ENCODE measurements at regions not wholly inside any gene's neighbourhood (a gene's known extent, or its start where the extent isn't known, plus 50 kb on each side); places are given as distances from the start of the nearest gene placed in this dataset.
"Not testable (repeated sequence)": the region's sequence is repeated elsewhere in the genome, so short reads cannot be mapped to it uniquely, and the experiment has no call there.

DNA sequence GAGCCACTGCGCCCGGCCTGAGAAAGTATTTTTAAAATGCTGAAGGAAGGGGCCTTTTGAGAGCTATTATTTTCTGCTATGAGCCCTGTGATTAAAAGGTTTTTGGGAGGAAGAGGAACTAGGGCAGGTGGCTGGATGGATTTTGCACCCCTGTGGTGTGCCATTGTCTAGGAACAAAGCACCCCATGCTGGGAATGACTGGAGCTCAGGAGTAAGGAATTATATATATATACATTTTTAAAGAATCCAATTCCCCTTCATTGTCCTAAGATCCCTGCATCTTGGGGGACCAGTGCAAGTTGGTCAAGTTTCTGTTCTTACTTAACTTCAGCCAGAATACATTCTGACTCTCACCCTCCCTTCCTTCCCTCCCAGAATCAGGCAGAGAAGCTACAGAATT is 91.6 kb downstream of the ZNF648 start:
- H3K4me1 ChIP-seq (ENCODE audit: insufficient read depth, low read length): no peaks in the 10 kb centered on the region
- H3K4me3 ChIP-seq (ENCODE audit: insufficient read depth, low read length): no peak overlapping the region
- no peaks in the 10 kb centered on the region for H4K20me1 ChIP-seq (ENCODE audit: insufficient read depth, low read length)
- no peaks in the 10 kb centered on the region for H3K9me3 ChIP-seq (ENCODE audit: low read depth, low read length)
- no peak overlapping the region for H3K4me2 ChIP-seq (ENCODE audit: insufficient read depth, low read length)
- TF ChIP-seq, protein P1, sequence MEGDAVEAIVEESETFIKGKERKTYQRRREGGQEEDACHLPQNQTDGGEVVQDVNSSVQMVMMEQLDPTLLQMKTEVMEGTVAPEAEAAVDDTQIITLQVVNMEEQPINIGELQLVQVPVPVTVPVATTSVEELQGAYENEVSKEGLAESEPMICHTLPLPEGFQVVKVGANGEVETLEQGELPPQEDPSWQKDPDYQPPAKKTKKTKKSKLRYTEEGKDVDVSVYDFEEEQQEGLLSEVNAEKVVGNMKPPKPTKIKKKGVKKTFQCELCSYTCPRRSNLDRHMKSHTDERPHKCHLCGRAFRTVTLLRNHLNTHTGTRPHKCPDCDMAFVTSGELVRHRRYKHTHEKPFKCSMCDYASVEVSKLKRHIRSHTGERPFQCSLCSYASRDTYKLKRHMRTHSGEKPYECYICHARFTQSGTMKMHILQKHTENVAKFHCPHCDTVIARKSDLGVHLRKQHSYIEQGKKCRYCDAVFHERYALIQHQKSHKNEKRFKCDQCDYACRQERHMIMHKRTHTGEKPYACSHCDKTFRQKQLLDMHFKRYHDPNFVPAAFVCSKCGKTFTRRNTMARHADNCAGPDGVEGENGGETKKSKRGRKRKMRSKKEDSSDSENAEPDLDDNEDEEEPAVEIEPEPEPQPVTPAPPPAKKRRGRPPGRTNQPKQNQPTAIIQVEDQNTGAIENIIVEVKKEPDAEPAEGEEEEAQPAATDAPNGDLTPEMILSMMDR (IDR thresholded peaks at IDR 0.05; ENCODE audit: extremely low read depth, low read depth, low read length): no peak
- no peaks in the 10 kb centered on the region for H3K36me3 ChIP-seq (ENCODE audit: insufficient read depth, low read length)
- no peaks in the 10 kb centered on the region for H3K79me2 ChIP-seq (ENCODE audit: insufficient read depth, low read length)
- no peak overlapping the region for H2AFZ ChIP-seq (ENCODE audit: low read length)
- no peak overlapping the region for H3K27ac ChIP-seq (ENCODE audit: low read depth, low read length)
- no peak for DNase-seq (ENCODE audit: insufficient read length, low spot score, missing footprints)
- H3K27me3 ChIP-seq (ENCODE audit: insufficient read depth, low read length): no peaks in the 10 kb centered on the region

DNA sequence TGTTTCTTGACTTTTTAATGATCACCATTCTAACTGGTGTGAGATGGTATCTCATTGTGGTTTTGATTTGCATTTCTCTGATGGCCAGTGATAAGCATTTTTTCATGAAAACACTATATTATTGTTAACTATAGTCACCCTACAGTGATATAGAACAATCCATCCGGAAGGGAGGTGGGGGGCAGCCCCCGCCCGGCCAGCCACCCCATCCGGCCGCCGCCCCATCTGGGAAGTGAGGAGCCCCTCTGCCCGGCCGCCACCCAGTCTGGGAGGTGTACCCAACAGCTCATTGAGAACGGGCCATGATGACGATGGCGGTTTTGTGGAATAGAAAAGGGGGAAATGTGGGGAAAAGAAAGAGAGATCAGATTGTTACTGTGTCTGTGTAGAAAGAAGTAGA is 106.8 kb downstream of the ZNF648 start:
- H2AFZ ChIP-seq (ENCODE audit: low read length); H3K27me3 ChIP-seq (ENCODE audit: insufficient read depth, low read length); H3K9me3 ChIP-seq (ENCODE audit: low read depth, low read length); H4K20me1 ChIP-seq (ENCODE audit: insufficient read depth, low read length); H3K4me3 ChIP-seq (ENCODE audit: insufficient read depth, low read length); DNase-seq (ENCODE audit: insufficient read length, low spot score, missing footprints); H3K4me2 ChIP-seq (ENCODE audit: insufficient read depth, low read length); H3K4me1 ChIP-seq (ENCODE audit: insufficient read depth, low read length); H3K36me3 ChIP-seq (ENCODE audit: insufficient read depth, low read length); H3K79me2 ChIP-seq (ENCODE audit: insufficient read depth, low read length); H3K27ac ChIP-seq (ENCODE audit: low read depth, low read length): not testable (repeated sequence)

DNA sequence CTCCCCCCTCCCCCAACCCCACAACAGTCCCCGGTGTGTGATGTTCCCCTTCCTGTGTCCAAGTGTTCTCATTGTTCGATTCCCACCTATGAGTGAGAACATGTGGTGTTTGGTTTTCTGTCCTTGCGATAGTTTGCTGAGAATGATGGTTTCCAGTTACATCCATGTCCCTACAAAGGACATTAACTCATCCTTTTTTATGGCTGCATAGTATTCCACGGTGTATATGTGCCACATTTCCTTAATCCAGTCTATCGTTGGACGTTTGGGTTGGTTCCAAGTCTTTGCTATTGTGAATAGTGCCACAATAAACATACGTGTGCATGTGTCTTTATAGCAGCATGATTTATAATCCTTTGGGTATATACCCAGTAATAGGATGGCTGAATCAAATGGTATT is 107.3 kb downstream of the ZNF648 start:
- DNase-seq (ENCODE audit: insufficient read length, low spot score, missing footprints); H4K20me1 ChIP-seq (ENCODE audit: insufficient read depth, low read length); H3K4me3 ChIP-seq (ENCODE audit: insufficient read depth, low read length); H3K4me1 ChIP-seq (ENCODE audit: insufficient read depth, low read length); H3K27me3 ChIP-seq (ENCODE audit: insufficient read depth, low read length); H3K27ac ChIP-seq (ENCODE audit: low read depth, low read length); H3K36me3 ChIP-seq (ENCODE audit: insufficient read depth, low read length); H3K79me2 ChIP-seq (ENCODE audit: insufficient read depth, low read length); H3K9me3 ChIP-seq (ENCODE audit: low read depth, low read length); H3K4me2 ChIP-seq (ENCODE audit: insufficient read depth, low read length); H2AFZ ChIP-seq (ENCODE audit: low read length): not testable (repeated sequence)

DNA sequence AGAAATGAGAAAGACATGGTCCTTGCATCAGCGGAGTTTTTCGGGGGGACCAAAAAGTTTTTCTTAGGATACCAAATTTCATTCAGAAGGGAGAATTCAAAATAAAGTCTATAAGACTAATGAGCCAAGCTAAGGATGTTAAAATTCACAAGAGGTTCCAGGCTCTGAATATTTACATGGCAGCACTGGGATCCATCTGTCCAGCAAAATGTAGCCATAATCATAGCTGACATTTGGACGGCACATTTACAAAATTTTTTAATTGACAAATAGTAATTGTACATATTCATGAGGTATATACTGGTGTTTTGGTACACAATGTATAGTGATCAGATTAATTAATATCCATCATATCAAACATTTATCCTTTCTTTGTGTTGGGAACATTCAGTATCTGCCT is 107.9 kb downstream of the ZNF648 start:
- no peak overlapping the region for H3K27ac ChIP-seq (ENCODE audit: low read depth, low read length)
- no peaks in the 10 kb centered on the region for H3K36me3 ChIP-seq (ENCODE audit: insufficient read depth, low read length)
- H2AFZ ChIP-seq (ENCODE audit: low read length): no peak overlapping the region
- H3K4me3 ChIP-seq (ENCODE audit: insufficient read depth, low read length): no peak overlapping the region
- TF ChIP-seq, protein P1 (IDR thresholded peaks at IDR 0.05; ENCODE audit: extremely low read depth, low read depth, low read length): no peak
- no peak overlapping the region for H3K4me2 ChIP-seq (ENCODE audit: insufficient read depth, low read length)
- H3K27me3 ChIP-seq (ENCODE audit: insufficient read depth, low read length): no peaks in the 10 kb centered on the region
- no peaks in the 10 kb centered on the region for H3K9me3 ChIP-seq (ENCODE audit: low read depth, low read length)
- DNase-seq (ENCODE audit: insufficient read length, low spot score, missing footprints): no peak
- H3K79me2 ChIP-seq (ENCODE audit: insufficient read depth, low read length): no peaks in the 10 kb centered on the region
- H3K4me1 ChIP-seq (ENCODE audit: insufficient read depth, low read length): no peaks in the 10 kb centered on the region
- H4K20me1 ChIP-seq (ENCODE audit: insufficient read depth, low read length): no peaks in the 10 kb centered on the region

DNA sequence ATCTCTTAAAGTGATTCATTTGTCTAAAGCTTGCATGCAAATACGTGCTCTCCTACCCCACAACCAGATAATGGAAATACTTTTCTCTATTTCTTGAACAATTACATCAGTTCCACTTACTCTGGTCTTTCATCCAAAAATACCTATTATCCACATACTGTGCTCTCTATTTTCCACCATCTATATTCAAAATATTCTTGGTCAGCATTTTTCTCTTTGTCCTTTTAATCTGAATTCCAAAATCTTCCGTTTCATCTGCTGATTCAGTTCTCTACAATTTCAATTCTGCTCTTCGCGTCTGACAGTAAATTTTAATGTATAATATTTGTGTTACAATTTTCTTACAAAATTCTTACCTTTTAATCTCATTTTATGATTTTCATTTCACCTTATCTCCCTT is 110.3 kb downstream of the ZNF648 start:
- H4K20me1 ChIP-seq (ENCODE audit: insufficient read depth, low read length): no peaks in the 10 kb centered on the region
- no peaks in the 10 kb centered on the region for H3K79me2 ChIP-seq (ENCODE audit: insufficient read depth, low read length)
- no peaks in the 10 kb centered on the region for H3K9me3 ChIP-seq (ENCODE audit: low read depth, low read length)
- no peak overlapping the region for H2AFZ ChIP-seq (ENCODE audit: low read length)
- no peak overlapping the region for H3K27ac ChIP-seq (ENCODE audit: low read depth, low read length)
- H3K4me1 ChIP-seq (ENCODE audit: insufficient read depth, low read length): no peaks in the 10 kb centered on the region
- no peak for DNase-seq (ENCODE audit: insufficient read length, low spot score, missing footprints)
- H3K27me3 ChIP-seq (ENCODE audit: insufficient read depth, low read length): no peaks in the 10 kb centered on the region
- TF ChIP-seq, protein P1 (IDR thresholded peaks at IDR 0.05; ENCODE audit: extremely low read depth, low read depth, low read length): no peak
- no peak overlapping the region for H3K4me2 ChIP-seq (ENCODE audit: insufficient read depth, low read length)
- H3K4me3 ChIP-seq (ENCODE audit: insufficient read depth, low read length): no peak overlapping the region
- H3K36me3 ChIP-seq (ENCODE audit: insufficient read depth, low read length): no peaks in the 10 kb centered on the region
